ENCODE measurements at regions not wholly inside any gene's neighbourhood (a gene's known extent, or its start where the extent isn't known, plus 50 kb on each side); places are given as distances from the start of the nearest gene placed in this dataset.

DNA sequence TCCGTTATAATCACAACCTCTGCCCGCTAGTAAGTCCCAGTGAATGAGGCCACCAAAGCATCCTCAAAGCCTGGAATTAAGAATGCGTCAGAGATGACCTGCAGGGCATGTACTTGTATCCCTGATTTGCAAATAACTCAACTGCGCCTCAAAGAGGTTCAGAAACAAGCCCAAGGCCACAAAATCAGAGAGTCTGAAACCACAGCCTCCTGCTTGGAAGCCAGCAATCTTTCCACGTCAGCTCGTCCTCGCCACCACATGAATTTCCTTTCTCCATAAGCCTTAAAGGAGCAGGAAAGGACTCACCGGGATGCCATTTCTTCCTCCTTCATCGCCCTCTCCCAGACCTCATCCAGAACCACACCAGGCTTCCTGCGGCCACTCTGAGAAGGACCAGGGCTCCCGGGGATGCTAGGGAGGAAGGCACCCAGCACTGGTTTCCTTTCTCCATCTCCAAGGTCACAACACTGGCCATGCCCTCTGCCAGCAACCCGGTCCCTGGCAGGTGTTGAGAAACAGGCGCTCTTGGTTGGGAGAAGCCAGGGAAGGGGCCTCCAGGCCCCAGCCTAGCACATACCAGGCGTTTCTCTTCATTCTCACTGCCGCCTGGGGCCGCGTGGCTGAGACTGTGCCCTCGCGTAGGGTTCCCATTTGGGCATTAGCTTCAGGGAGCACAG, 191.2 kb upstream of the DIO3 start:
- ChIA-PET CTCF (no interaction called here), POLR2A (no interaction called here)

DNA sequence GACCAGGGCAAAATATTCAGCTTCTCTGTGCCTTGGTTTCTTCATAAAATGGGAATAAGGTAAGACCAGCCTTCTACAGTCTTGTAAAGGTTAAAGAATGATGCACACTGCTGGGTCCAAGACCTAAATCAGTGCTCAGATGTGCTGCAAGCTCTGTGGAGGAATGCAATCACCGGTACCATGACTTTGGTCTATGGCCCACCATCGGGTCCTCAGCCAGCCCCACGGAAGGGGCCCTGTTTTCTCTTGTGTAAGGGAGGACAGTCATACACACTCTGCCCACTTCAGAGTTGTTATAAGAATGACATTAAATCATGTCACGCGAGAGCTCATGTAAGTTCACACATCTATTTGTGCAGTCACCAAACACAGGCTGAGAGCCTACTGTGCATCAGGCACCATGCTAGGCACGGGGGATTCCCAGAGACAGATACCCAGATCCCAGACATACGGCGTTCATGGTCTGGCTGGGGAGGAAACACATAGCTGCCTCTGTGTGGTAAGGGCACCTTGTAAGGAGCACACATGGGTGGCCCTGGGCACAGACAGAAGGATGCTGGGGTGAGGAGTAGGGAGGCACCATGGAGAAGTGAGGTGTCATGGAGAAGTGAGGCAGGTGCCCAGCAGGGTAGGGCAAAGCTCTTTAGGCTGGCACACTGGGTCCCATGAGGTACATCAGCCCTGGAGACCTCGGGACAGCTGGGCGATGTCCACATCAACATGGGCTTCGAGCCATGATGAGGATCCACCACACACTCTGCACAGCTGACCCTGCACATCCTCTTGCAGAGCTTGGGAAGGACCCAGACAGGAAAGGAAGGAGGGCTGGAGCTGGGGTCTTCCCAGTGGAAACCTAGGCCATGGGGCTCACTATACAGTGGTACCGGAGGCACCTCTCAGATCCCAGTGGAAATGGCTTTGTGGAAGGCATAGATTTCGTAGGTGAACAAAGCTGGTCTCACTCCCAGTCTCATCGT, 190.4 kb upstream of the DIO3 start:
- ChIA-PET CTCF (no interaction called here), POLR2A (no interaction called here)

GRCh38 chr14:101371799-101372793, 189.2 kb upstream of the DIO3 start:
- CTCF ChIA-PET = no interaction called here
- POLR2A ChIA-PET = no interaction called here

DNA sequence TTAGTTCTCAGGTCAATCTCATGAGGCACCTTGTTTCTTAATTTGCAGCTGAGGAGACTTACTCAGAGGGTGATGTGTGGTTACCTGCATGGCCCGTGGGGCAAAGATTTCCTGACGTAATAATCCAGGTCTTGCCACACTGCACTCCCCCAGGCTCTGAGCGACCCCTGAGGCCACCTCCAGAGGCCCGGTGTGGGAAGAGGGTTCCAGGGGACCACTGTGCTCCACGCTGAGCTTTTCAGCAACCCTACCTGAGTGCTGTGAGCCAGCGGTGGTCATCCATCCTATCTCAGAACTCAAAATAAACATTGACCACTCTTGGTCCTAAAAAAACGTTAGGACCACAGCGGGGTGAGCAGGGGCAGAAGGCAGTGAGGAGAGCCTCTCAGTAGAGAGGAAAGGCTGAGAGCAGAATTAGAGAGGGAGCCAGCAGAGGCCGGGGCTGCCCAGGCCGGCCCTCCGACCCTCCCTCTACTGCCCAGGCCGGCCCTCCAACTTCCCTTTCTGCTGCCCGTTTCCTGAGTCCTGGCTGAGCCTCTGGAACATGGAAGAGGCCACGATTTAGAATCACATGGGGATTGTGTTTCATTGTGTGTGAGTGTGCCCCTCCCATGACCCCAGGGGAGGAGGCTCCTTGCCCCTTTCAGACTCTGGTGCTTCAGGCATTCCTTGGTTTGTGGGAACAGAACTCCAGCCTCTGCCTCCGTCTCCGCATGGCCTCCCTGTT, 188.2 kb upstream of the DIO3 start:
- ChIA-PET CTCF (no interaction called here), POLR2A (no interaction called here)

DNA sequence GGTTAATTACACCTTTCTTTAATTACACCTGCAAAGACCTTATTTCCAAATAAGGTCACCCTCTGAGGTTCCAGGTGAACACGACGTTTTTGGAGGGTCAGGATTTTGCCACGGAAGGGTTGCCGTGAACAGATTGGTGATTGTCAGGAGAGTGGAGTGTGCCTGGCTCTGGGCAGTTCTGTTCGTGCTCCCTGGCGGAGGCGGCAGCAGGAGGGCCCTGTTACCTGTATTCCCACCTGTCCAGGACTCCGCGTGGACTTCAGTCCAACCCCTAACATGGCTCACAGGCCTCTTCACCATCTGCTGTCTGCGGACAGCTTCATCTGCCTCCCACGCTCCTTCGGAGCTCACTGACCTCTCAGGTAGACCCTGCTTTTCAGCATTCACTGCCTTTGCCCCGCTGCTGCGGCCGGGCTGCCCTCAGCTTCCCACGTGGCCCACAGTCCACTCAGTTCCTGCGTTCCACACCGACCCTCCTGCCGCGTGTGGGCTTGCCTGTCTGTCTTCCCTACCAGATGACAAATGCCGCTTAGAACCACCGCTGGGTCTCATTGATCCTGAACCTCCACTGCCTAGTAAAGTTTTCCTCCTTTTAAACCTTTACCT, 187.5 kb upstream of the DIO3 start:
- ChIA-PET POLR2A (no interaction called here), CTCF (no interaction called here)

GRCh38 chr14:101374373-101375338, 186.6 kb upstream of the DIO3 start:
- ChIA-PET POLR2A (no interaction called here), CTCF (no interaction called here)

DNA sequence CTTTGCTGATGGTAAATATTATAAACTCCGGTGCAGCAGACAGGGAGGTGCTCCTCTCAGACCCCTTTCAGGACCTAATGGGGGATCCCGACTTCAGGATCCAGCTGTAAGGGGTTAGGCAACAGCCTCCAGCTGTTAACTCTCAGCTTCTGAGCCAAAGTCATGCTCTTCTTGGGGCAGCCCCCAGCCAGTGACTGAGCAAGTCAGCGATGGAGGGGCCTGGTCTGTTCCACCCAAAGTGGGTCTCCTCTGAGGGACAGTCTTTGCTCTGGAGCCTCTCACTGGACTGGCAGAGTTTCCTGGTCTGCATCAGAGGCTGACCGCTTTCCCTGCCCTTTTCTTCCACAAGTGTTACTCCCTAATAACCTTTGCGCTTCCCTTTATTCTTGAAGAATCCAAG, 184.2 kb upstream of the DIO3 start:
- POLR2A ChIA-PET = no interaction called here
- CTCF ChIA-PET = no interaction called here

GRCh38 chr14:101379842-101380241, 181.5 kb upstream of the DIO3 start:
- POLR2A ChIA-PET = no interaction called here
- CTCF ChIA-PET = no interaction called here

GRCh38 chr14:101380512-101380911, 180.8 kb upstream of the DIO3 start:
- ChIA-PET POLR2A (no interaction called here), CTCF (no interaction called here)

DNA sequence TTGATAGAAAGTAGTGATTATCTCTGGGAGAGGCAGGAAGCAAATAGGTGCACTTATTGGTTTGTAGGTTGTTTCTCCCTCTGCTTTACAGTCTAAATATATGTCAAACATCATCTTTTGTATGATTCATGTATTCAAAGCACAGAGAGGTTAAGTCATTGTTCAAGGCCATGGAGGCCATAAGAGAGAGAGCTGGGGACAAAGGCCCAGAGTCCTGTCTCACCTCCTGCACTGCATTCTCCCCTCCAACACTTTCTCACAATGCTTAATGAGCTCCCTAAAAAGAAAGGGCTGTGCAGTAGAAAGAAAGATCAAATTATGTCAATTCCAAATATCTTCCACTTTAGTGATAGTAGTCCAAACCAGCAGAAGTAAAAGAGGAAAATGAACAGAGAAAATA, 180.4 kb upstream of the DIO3 start:
- ChIA-PET POLR2A (no interaction called here), CTCF (no interaction called here)

DNA sequence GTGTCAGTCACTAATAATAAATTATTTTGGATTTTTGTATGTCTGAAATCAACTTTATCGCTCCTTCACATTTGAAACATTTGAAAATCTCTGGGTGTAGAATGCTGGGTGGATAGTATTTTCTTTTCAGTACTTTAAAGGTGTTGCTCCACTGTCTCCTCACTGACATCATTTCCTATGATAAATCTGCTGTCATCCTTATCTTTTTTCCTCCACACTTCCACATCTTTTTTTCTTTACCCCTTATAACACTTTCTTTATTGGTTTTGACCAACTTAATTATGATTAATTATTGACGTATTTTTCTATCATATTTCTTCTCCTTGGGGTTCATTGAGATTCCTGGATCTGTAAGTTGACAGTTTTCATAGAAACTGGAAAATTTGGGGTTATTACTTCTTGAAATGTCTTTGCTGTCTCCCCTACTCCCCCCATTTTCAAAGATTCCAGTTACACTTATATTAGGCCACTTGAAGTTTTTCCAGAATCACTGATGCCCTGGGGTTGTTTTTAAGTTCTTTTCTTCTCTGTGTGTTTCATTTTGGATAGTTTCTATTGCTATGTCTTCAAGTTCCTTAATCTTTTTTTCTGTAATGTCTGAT, 177.5 kb upstream of the DIO3 start:
- ChIA-PET CTCF (no interaction called here), POLR2A (no interaction called here)

DNA sequence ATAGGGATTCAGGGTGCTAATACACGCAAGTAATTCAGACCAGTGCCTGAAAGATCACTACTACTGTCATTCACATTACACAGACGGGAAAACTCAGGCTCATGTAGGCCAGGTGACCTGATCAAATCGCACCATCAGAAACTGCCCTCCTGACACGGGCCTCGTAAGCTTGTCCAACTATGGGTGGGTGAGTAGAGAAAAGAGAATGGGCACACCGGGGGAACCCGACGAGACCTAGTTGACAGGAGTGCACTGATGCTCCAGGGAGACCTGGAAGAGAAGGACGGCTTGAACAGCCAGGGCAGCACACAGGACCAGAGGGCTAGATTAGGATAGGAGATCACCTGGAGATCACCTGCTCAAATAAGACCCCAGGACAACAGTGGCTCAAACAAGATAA, 166.9 kb upstream of the DIO3 start:
- CTCF ChIA-PET = no interaction called here
- POLR2A ChIA-PET = no interaction called here

DNA sequence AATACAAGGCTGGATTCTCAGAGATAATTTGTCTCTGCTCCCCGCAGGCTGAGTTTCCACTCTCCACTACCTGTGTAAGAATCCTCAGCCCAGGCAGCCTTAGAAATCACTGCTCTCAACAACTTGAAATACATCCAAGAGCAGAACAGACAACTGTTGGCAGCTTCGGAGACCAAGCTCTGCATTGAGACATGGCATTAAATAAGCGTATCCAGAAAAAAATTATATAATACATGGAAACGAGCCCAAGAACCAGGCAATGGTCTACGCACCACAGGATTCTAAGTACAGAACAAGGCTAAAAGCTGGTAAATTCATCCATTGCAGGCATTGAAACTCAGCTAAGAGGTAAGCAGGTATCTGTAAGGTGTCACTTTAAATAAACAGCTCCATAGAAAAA, 165.5 kb upstream of the DIO3 start:
- ChIA-PET CTCF (no interaction called here), POLR2A (no interaction called here)

DNA sequence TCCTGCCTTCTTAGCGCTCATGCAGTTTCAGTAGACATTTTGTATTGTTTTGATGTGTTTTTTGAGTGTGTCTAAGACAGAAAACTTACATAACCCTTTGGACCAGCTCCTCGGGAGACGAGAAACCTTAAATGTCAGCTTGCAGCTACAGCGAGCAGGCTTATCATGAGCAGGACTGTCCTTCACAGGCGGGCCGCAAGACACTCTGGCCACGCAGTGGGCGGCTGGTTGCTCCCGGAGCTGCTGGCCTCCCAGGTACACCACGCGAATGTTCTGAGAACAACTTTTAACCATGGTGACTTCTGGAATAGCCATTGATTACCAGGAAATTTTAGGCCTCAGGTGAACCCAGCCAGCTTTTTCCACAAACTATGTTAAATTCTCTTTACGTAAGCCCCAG, 164.1 kb upstream of the DIO3 start:
- ChIA-PET CTCF (no interaction called here), POLR2A (no interaction called here)

GRCh38 chr14:101398011-101398410, 163.3 kb upstream of the DIO3 start:
- POLR2A ChIA-PET = no interaction called here
- CTCF ChIA-PET = no interaction called here

DNA sequence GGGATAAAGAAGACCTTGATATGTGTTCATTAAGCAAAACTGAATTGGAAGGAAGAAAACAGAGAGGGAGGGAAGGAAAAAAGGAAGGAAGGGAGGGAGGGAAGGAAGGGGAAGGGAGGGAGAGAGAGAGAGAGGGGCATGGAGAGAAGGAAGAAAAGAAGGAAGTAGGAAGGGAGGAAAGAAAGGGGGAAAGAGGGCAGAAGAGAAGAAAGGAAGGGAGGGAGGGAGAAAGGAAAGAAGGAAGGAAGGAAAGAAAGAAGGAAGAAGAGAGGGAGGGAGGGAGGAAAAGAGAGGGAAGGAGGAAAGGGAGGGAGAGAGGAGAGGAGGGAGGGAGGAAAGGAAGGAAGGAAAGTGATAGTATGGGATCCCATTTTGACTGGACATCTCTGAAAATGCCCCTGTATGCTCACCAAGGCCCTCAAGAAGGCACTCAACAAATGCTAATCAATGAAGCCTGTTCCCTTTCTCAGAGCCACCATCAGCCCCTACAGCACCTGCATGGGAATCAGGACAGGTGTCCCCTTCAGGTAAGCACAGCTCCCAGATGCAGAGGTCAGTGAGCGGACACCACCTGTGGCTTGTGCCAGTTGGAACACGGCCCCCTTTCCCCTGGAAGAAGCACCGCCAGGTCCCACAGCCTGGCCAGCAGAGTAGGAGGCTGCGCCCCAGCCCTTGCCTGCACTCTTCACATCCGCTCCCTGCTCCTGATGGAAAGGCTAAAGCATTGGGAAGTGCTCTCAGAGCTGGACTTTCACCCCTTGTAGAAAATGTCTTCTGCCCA, 161.4 kb upstream of the DIO3 start:
- CTCF ChIA-PET = no interaction called here
- POLR2A ChIA-PET = no interaction called here

GRCh38 chr14:101400830-101401229, 160.5 kb upstream of the DIO3 start:
- ChIA-PET POLR2A (no interaction called here), CTCF (no interaction called here)

Measured in activated CD8-positive, alpha-beta memory T cell treated with anti-CD3 and anti-CD28 coated beads for 36 hours (primary cell).